ENCODE measurements at regions not wholly inside any gene's neighbourhood (a gene's known extent, or its start where the extent isn't known, plus 50 kb on each side); places are given as distances from the start of the nearest gene placed in this dataset.

GRCh38 chr2:234373481-234374149 lies 123.3 kb downstream of the ARL4C start:
- Histone ChIP-seq H3K4me1 (ENCODE audit: control insufficient read depth, low read length) (no peaks in the 10 kb centered on the region), H3F3A (ENCODE audit: control insufficient read depth, insufficient read depth) (no peaks in the 10 kb centered on the region), H3K9me3 (ENCODE audit: control insufficient read depth, insufficient read depth, low read length) (no peaks in the 10 kb centered on the region), H3K36me3 (ENCODE audit: control insufficient read depth, low read length) (no peaks in the 10 kb centered on the region), H3K27me3 (ENCODE audit: control insufficient read depth, low read length) (no peaks in the 10 kb centered on the region), H3K4me3 (ENCODE audit: low read length) (no peak overlapping the region), H4K20me1 (ENCODE audit: control insufficient read depth, insufficient read depth, low read depth, low read length) (no peaks in the 10 kb centered on the region), H3K79me2 (ENCODE audit: control insufficient read depth, low read length) (no peaks in the 10 kb centered on the region), H3K9me2 (replicated peaks; ENCODE audit: control insufficient read depth, low read length) (no peaks in the 10 kb centered on the region), H3K4me2 (ENCODE audit: low read length) (no peak overlapping the region), H3K27ac (ENCODE audit: low read depth, low read length) (no peak overlapping the region)
- no peak for TF ChIP-seq CTCF (IDR thresholded peaks at IDR 0.05; ENCODE audit: low read depth, low read length, poor library complexity, severe bottlenecking)
- TF ChIP-seq EZH2phosphoT487 (IDR thresholded peaks at IDR 0.05; ENCODE audit: borderline replicate concordance, low read length), result no peak

DNA sequence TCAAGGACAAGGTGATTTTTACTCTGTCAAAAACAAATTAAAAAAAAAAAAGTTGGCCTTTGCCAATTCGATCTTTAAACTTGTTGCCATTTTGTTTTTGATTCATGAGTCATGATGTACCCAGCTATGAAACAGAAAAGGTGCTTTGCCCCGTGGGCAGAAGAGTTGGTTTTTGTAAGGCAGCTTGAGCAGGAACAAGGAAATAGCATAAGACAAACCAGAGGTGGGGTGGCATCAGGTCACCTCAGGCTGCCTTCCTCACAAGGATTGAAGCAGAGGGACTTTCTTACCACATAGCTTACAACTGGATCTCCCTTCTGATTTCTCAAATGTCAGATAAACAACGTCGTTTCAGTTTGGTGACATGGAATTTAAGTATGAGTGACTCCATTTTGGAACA lies 123.8 kb downstream of the ARL4C start:
- Histone ChIP-seq H3K9me2 (replicated peaks; ENCODE audit: control insufficient read depth, low read length) (no peaks in the 10 kb centered on the region), H3F3A (ENCODE audit: control insufficient read depth, insufficient read depth) (no peaks in the 10 kb centered on the region), H4K20me1 (ENCODE audit: control insufficient read depth, insufficient read depth, low read depth, low read length) (no peaks in the 10 kb centered on the region), H3K4me1 (ENCODE audit: control insufficient read depth, low read length) (no peaks in the 10 kb centered on the region), H3K9me3 (ENCODE audit: control insufficient read depth, insufficient read depth, low read length) (no peaks in the 10 kb centered on the region), H3K27ac (ENCODE audit: low read depth, low read length) (no peak overlapping the region), H3K4me3 (ENCODE audit: low read length) (no peak overlapping the region), H3K79me2 (ENCODE audit: control insufficient read depth, low read length) (no peaks in the 10 kb centered on the region), H3K36me3 (ENCODE audit: control insufficient read depth, low read length) (no peaks in the 10 kb centered on the region), H3K4me2 (ENCODE audit: low read length) (no peak overlapping the region), H3K27me3 (ENCODE audit: control insufficient read depth, low read length) (no peaks in the 10 kb centered on the region)
- TF ChIP-seq CTCF (IDR thresholded peaks at IDR 0.05; ENCODE audit: low read depth, low read length, poor library complexity, severe bottlenecking), result no peak

GRCh38 chr2:234372506-234372905 lies 124.4 kb downstream of the ARL4C start:
- TF ChIP-seq EZH2phosphoT487 (IDR thresholded peaks at IDR 0.05; ENCODE audit: borderline replicate concordance, low read length) (no peak), CTCF (IDR thresholded peaks at IDR 0.05; ENCODE audit: low read depth, low read length, poor library complexity, severe bottlenecking) (no peak)
- Histone ChIP-seq H3K9me2 (replicated peaks; ENCODE audit: control insufficient read depth, low read length) (no peaks in the 10 kb centered on the region), H3K4me3 (ENCODE audit: low read length) (no peak overlapping the region), H3K4me1 (ENCODE audit: control insufficient read depth, low read length) (no peaks in the 10 kb centered on the region), H3K4me2 (ENCODE audit: low read length) (no peak overlapping the region), H3F3A (ENCODE audit: control insufficient read depth, insufficient read depth) (no peaks in the 10 kb centered on the region), H3K27me3 (ENCODE audit: control insufficient read depth, low read length) (no peaks in the 10 kb centered on the region), H3K27ac (ENCODE audit: low read depth, low read length) (no peak overlapping the region), H3K79me2 (ENCODE audit: control insufficient read depth, low read length) (no peaks in the 10 kb centered on the region), H3K9me3 (ENCODE audit: control insufficient read depth, insufficient read depth, low read length) (no peaks in the 10 kb centered on the region), H3K36me3 (ENCODE audit: control insufficient read depth, low read length) (no peaks in the 10 kb centered on the region), H4K20me1 (ENCODE audit: control insufficient read depth, insufficient read depth, low read depth, low read length) (no peaks in the 10 kb centered on the region)
